ENCODE measurements at regions not wholly inside any gene's neighbourhood (a gene's known extent, or its start where the extent isn't known, plus 50 kb on each side); places are given as distances from the start of the nearest gene placed in this dataset.

DNA sequence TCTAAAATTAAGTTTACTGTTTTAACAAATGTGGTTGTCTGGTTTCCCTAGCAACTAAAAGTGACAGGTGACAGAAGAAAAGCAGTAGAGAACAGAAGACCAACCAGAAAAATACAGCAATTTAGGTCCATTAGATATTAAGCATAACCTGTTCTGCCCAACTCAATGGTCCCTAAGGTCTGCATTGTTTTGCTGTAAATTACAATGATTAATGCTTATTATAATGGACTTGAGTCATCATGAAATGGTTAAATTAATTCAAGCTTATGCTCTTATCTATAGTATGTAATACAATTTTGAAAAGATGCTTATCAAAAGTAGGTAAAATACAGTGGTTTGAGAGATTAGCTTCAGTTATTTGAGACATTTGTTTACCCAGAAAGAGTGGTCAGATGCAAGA lies 378.0 kb downstream of the GRB14 start:
- TF ChIP-seq, protein P1, sequence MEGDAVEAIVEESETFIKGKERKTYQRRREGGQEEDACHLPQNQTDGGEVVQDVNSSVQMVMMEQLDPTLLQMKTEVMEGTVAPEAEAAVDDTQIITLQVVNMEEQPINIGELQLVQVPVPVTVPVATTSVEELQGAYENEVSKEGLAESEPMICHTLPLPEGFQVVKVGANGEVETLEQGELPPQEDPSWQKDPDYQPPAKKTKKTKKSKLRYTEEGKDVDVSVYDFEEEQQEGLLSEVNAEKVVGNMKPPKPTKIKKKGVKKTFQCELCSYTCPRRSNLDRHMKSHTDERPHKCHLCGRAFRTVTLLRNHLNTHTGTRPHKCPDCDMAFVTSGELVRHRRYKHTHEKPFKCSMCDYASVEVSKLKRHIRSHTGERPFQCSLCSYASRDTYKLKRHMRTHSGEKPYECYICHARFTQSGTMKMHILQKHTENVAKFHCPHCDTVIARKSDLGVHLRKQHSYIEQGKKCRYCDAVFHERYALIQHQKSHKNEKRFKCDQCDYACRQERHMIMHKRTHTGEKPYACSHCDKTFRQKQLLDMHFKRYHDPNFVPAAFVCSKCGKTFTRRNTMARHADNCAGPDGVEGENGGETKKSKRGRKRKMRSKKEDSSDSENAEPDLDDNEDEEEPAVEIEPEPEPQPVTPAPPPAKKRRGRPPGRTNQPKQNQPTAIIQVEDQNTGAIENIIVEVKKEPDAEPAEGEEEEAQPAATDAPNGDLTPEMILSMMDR (conservative IDR thresholded peaks at IDR 0.05; ENCODE audit: low read depth, low read length): no peak
- H3K36me3 ChIP-seq (ENCODE audit: insufficient read depth): no peaks in the 10 kb centered on the region
- no peak overlapping the region for H3K27ac ChIP-seq
- no peak overlapping the region for H3K4me2 ChIP-seq
- H3K79me2 ChIP-seq (ENCODE audit: insufficient read depth, low read depth): no peaks in the 10 kb centered on the region
- H2AFZ ChIP-seq (ENCODE audit: low read depth): no peak overlapping the region
- no peak overlapping the region for H3K9ac ChIP-seq
- H4K20me1 ChIP-seq (ENCODE audit: insufficient read depth): no peaks in the 10 kb centered on the region
- H3K4me1 ChIP-seq (ENCODE audit: low read depth, poor library complexity, severe bottlenecking): no peaks in the 10 kb centered on the region
- H3K4me3 ChIP-seq (IDR thresholded peaks at IDR 0.05; ENCODE audit: insufficient read depth, low read depth, low read length): no peak overlapping the region
- H3K27me3 ChIP-seq (ENCODE audit: insufficient read depth, low read depth): no peaks in the 10 kb centered on the region

DNA sequence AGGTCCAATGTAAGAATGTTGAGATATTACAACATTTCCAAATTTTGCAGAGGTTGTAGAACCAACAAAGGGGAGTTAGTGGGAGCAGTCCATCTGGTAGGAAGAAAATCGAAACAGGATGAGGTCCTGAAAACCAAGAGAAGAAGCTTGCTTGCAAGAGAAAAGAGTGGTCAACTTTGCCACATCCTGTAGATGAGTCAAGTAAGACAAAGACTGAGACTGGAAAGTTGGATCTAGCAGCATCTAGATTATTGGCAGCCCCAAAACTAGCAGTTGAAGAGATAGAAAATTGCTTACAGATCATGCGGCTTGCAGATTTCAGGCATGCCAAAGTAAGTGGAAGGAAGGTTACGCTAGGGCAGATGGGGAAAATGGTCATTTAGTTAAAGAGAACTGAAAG lies 378.9 kb downstream of the GRB14 start:
- Histone ChIP-seq H3K27me3 (ENCODE audit: insufficient read depth, low read depth) (no peaks in the 10 kb centered on the region), H3K79me2 (ENCODE audit: insufficient read depth, low read depth) (no peaks in the 10 kb centered on the region), H2AFZ (ENCODE audit: low read depth) (no peak overlapping the region), H3K27ac (no peak overlapping the region), H4K20me1 (ENCODE audit: insufficient read depth) (no peaks in the 10 kb centered on the region), H3K4me1 (ENCODE audit: low read depth, poor library complexity, severe bottlenecking) (no peaks in the 10 kb centered on the region), H3K4me3 (IDR thresholded peaks at IDR 0.05; ENCODE audit: insufficient read depth, low read depth, low read length) (no peak overlapping the region), H3K9ac (no peak overlapping the region), H3K4me2 (no peak overlapping the region), H3K36me3 (ENCODE audit: insufficient read depth) (no peaks in the 10 kb centered on the region)
- TF ChIP-seq, protein P1 (conservative IDR thresholded peaks at IDR 0.05; ENCODE audit: low read depth, low read length): no peak

DNA sequence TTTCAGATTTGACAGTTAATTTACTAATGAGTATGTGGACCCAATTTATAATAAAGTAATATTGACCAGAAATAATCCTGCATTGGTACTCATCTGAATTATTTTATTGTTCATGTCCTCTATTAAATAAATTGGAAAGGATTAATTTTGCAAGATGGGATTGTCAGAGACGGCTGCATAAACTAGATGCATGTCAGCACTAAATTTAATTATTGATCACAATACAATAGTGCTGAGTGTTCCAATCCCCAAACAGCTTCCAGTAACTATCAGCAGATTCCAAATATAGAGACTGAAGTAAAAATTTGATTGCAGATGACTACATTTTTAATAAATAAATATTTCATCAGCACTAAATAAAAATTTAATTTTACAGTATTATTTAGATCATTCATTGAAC lies 387.2 kb downstream of the GRB14 start:
- H3K4me2 ChIP-seq: no peak overlapping the region
- H3K9ac ChIP-seq: no peak overlapping the region
- H3K27ac ChIP-seq: no peak overlapping the region
- H3K4me3 ChIP-seq (IDR thresholded peaks at IDR 0.05; ENCODE audit: insufficient read depth, low read depth, low read length): no peak overlapping the region
- no peaks in the 10 kb centered on the region for H3K27me3 ChIP-seq (ENCODE audit: insufficient read depth, low read depth)
- H2AFZ ChIP-seq (ENCODE audit: low read depth): no peak overlapping the region
- TF ChIP-seq, protein P1 (conservative IDR thresholded peaks at IDR 0.05; ENCODE audit: low read depth, low read length): no peak
- no peaks in the 10 kb centered on the region for H4K20me1 ChIP-seq (ENCODE audit: insufficient read depth)
- no peaks in the 10 kb centered on the region for H3K4me1 ChIP-seq (ENCODE audit: low read depth, poor library complexity, severe bottlenecking)
- H3K79me2 ChIP-seq (ENCODE audit: insufficient read depth, low read depth): no peaks in the 10 kb centered on the region
- no peaks in the 10 kb centered on the region for H3K36me3 ChIP-seq (ENCODE audit: insufficient read depth)

DNA sequence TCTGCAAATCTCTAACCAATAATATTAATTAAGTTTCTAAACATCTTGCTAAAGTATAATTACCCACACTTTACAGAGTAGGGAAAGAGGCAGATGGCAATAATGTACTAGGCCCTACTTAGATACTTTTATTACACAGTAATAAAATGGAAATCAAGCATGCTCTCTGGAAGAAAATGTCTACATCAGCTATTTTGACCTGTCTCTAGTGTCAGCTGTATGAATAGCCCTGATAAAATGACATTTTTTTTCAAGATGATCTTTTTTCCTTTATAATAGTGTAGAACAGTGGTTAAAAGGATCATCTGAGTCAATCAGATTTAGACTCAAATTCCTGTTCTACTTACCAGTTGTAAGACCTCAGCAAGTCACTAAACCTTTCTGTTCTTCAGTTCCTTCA lies 397.3 kb downstream of the GRB14 start:
- no peaks in the 10 kb centered on the region for H3K79me2 ChIP-seq (ENCODE audit: insufficient read depth, low read depth)
- TF ChIP-seq, protein P1 (conservative IDR thresholded peaks at IDR 0.05; ENCODE audit: low read depth, low read length): no peak
- H3K27ac ChIP-seq: no peak overlapping the region
- no peaks in the 10 kb centered on the region for H3K27me3 ChIP-seq (ENCODE audit: insufficient read depth, low read depth)
- no peak overlapping the region for H3K4me3 ChIP-seq (IDR thresholded peaks at IDR 0.05; ENCODE audit: insufficient read depth, low read depth, low read length)
- H3K4me1 ChIP-seq (ENCODE audit: low read depth, poor library complexity, severe bottlenecking): no peaks in the 10 kb centered on the region
- H3K4me2 ChIP-seq: no peak overlapping the region
- H3K9ac ChIP-seq: no peak overlapping the region
- H2AFZ ChIP-seq (ENCODE audit: low read depth): no peak overlapping the region
- no peaks in the 10 kb centered on the region for H3K36me3 ChIP-seq (ENCODE audit: insufficient read depth)
- H4K20me1 ChIP-seq (ENCODE audit: insufficient read depth): no peaks in the 10 kb centered on the region

DNA sequence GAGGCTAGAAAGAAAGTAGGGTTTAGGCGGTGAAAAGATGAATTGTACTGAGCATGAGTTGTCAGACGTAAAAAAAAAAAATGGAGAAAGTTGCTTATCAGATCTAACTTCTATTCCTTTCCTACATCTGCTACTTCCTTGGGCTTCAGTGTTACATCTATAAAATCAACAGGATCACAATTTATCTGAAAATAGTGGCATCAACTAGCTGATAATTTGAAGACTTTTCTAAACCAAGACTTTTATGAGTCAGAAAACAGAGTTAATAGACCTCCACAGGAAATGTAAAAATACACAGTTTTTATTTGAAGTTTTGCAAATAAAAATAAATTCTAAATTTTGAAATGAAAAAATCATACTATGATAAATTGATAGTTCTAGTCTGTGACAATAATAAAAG lies 399.8 kb downstream of the GRB14 start:
- no peaks in the 10 kb centered on the region for H3K27me3 ChIP-seq (ENCODE audit: insufficient read depth, low read depth)
- no peak overlapping the region for H3K27ac ChIP-seq
- H3K4me3 ChIP-seq (IDR thresholded peaks at IDR 0.05; ENCODE audit: insufficient read depth, low read depth, low read length): no peak overlapping the region
- H3K4me2 ChIP-seq: no peak overlapping the region
- H3K4me1 ChIP-seq (ENCODE audit: low read depth, poor library complexity, severe bottlenecking): no peaks in the 10 kb centered on the region
- H2AFZ ChIP-seq (ENCODE audit: low read depth): no peak overlapping the region
- no peaks in the 10 kb centered on the region for H3K79me2 ChIP-seq (ENCODE audit: insufficient read depth, low read depth)
- H3K36me3 ChIP-seq (ENCODE audit: insufficient read depth): no peaks in the 10 kb centered on the region
- H4K20me1 ChIP-seq (ENCODE audit: insufficient read depth): no peaks in the 10 kb centered on the region
- TF ChIP-seq, protein P1 (conservative IDR thresholded peaks at IDR 0.05; ENCODE audit: low read depth, low read length): no peak
- H3K9ac ChIP-seq: no peak overlapping the region
